Astrocyte of the cerebellum (primary cell): ENCODE measurements at regions not wholly inside any gene's neighbourhood (a gene's known extent, or its start where the extent isn't known, plus 50 kb on each side); places are given as distances from the start of the nearest gene placed in this dataset.

Experiments
- DNase-seq: peaks from one replicate; pipeline ENCODE4 v3.0.0-alpha.2; 2011; ENCODE audit warnings: low read depth
- H3K4me3 ChIP-seq: 2 replicates; pipeline ENCODE4 v1.5.1; 2011; ENCODE audit warnings: mild to moderate bottlenecking, low read depth, low read length, moderate library complexity
- CTCF ChIP-seq: IDR thresholded peaks from 2 replicates; pipeline ENCODE4 v1.5.1; 2012; ENCODE audit warnings: low read length, low read depth, moderate library complexity, mild to moderate bottlenecking; ENCODE audit errors: missing control alignments
- in situ Hi-C: cut with HindIII; loops from 2 replicates; pipeline ENCODE4 v1.10.0; 2017; ENCODE audit warnings: low sequenced_read_pairs

- TF ChIP-seq CTCF = no peak
- no peak for DNase-seq
- no peak overlapping the region for H3K4me3 ChIP-seq
- in situ Hi-C loops = no loop called here
These were observed 62.9 kb upstream of the HIF1A start for GRCh38 chr14:61632401-61632800.

GRCh38 chr14:61632807-61633206 lies 62.5 kb upstream of the HIF1A start:
- DNase-seq = no peak
- in situ Hi-C loops = no loop called here
- no peak for TF ChIP-seq CTCF
- no peak overlapping the region for H3K4me3 ChIP-seq

- no peak overlapping the region for H3K4me3 ChIP-seq
- in situ Hi-C loops = no loop called here
- DNase-seq = no peak
- TF ChIP-seq CTCF = no peak
These were observed 59.0 kb upstream of the HIF1A start for GRCh38 chr14:61636291-61636690.

- in situ Hi-C loops = no loop called here
- H3K4me3 ChIP-seq = no peak overlapping the region
- TF ChIP-seq CTCF = no peak
These were observed 58.5 kb upstream of the HIF1A start for GRCh38 chr14:61636779-61637178.

GRCh38 chr14:61638595-61639387 lies 56.5 kb upstream of the HIF1A start:
- in situ Hi-C loops = no loop called here
- H3K4me3 ChIP-seq = no peak overlapping the region
- DNase-seq = no peak
- no peak for TF ChIP-seq CTCF

More at GRCh38 chr14:61636779-61637178, 58.5 kb upstream of the HIF1A start:
- no peak for DNase-seq

GRCh38 chr14:61640158-61641136 lies 54.9 kb upstream of the HIF1A start:
- in situ Hi-C loops = no loop called here
- TF ChIP-seq CTCF = no peak
- DNase-seq = no peak
- H3K4me3 ChIP-seq = no peak overlapping the region
